HG03439 (cell line): ENCODE measurements at regions not wholly inside any gene's neighbourhood (a gene's known extent, or its start where the extent isn't known, plus 50 kb on each side); places are given as distances from the start of the nearest gene placed in this dataset.
"Not testable (repeated sequence)": the region's sequence is repeated elsewhere in the genome, so short reads cannot be mapped to it uniquely, and the experiment has no call there.

Source experiments
- ATAC-seq: cut with Tn5 transposase; IDR thresholded peaks from one replicate; pipeline ENCODE4 v1.9.1; 2021; ENCODE audit warnings: mild to moderate bottlenecking, moderate library complexity; ENCODE audit not compliant: unreplicated experiment

- no peak for ATAC-seq
These were observed 151.5 kb upstream of the STMND1 start for GRCh38 chr6:16950302-16950701.

GRCh38 chr6:16949716-16950115 is 152.1 kb upstream of the STMND1 start:
- no peak for ATAC-seq

GRCh38 chr6:16948396-16948795 is 153.5 kb upstream of the STMND1 start:
- no peak for ATAC-seq

- no peak for ATAC-seq
These were observed 154.4 kb upstream of the STMND1 start for GRCh38 chr6:16947375-16948015.

GRCh38 chr6:16944596-16944995 is 157.3 kb upstream of the STMND1 start:
- no peak for ATAC-seq

- ATAC-seq = no peak
These were observed 162.0 kb upstream of the STMND1 start for GRCh38 chr6:16939839-16940238.

GRCh38 chr6:16939351-16939750 is 162.5 kb upstream of the STMND1 start:
- ATAC-seq = no peak

GRCh38 chr6:16936893-16937292 is 165.0 kb upstream of the STMND1 start:
- ATAC-seq = no peak

GRCh38 chr6:16933961-16934360 is 167.9 kb upstream of the STMND1 start:
- ATAC-seq = no peak

- no peak for ATAC-seq
These were observed 168.3 kb upstream of the STMND1 start for GRCh38 chr6:16933532-16933931.

- ATAC-seq = no peak
These were observed 168.9 kb upstream of the STMND1 start for GRCh38 chr6:16932920-16933319.

GRCh38 chr6:16931079-16931478 is 169.8 kb upstream of the ATXN1 start:
- not testable (repeated sequence) for ATAC-seq

GRCh38 chr6:16930432-16930831 is 169.2 kb upstream of the ATXN1 start:
- no peak for ATAC-seq

GRCh38 chr6:16929809-16930208 is 168.5 kb upstream of the ATXN1 start:
- ATAC-seq = no peak

GRCh38 chr6:16928387-16928786 is 167.1 kb upstream of the ATXN1 start:
- ATAC-seq = no peak

GRCh38 chr6:16927205-16927604 is 165.9 kb upstream of the ATXN1 start:
- no peak for ATAC-seq

- no peak for ATAC-seq
These were observed 164.2 kb upstream of the ATXN1 start for GRCh38 chr6:16925461-16925860.

- ATAC-seq = no peak
These were observed 161.0 kb upstream of the ATXN1 start for GRCh38 chr6:16922282-16922681.

- ATAC-seq = no peak
These were observed 160.3 kb upstream of the ATXN1 start for GRCh38 chr6:16921399-16922110.

- ATAC-seq = no peak
These were observed 157.3 kb upstream of the ATXN1 start for GRCh38 chr6:16918586-16918985.

GRCh38 chr6:16914184-16914583 is 152.9 kb upstream of the ATXN1 start:
- no peak for ATAC-seq

- ATAC-seq = no peak
These were observed 151.5 kb upstream of the ATXN1 start for GRCh38 chr6:16912756-16913155.

- ATAC-seq = no peak
These were observed 149.8 kb upstream of the ATXN1 start for GRCh38 chr6:16911088-16911487.
